PC-9 (cell line): ENCODE measurements at regions not wholly inside any gene's neighbourhood (a gene's known extent, or its start where the extent isn't known, plus 50 kb on each side); places are given as distances from the start of the nearest gene placed in this dataset.

Source experiments
- BruUV-seq: library from RNA; stranded (reverse); fragments of 400-500 nt; replicated peaks from 2 replicates; lab custom pipeline; 2021; lab: Mats Ljungman, UMichigan
- CTCF ChIA-PET: fragments of 300-600 bp; sonication (Branson Sonifier 250); formaldehyde crosslinking; loops from one replicate; lab custom pipeline; 2022; ENCODE audit warnings: antibody characterized with exemption; lab: Charles Lee
- POLR2A ChIA-PET: fragments of 300-600 bp; sonication (Branson Sonifier 250); formaldehyde crosslinking; loops from one replicate; lab custom pipeline; 2022; ENCODE audit warnings: antibody characterized with exemption; ENCODE audit not compliant: unreplicated experiment; lab: Charles Lee
- DNase-seq, 2 experiments: peaks; one replicate each; pipeline versions ENCODE4 v3.0.0 to v3.0.0-alpha.2; 2015 to 2022; ENCODE audit warnings: mixed read lengths in 1 of 2
- H2AFZ ChIP-seq: fragments of 200-600 bp; sonication (generic); 2 replicates; pipeline ENCODE4 v1.8.1; 2017; ENCODE audit warnings: antibody characterized with exemption
- H3F3A ChIP-seq: fragments of 200-600 bp; sonication (generic); 2 replicates; pipeline ENCODE4 v1.8.1; 2017; ENCODE audit warnings: antibody characterized with exemption, mild to moderate bottlenecking, low read depth; ENCODE audit not compliant: insufficient read depth
- H3K27ac ChIP-seq: fragments of 200-600 bp; sonication (generic); 2 replicates; pipeline ENCODE4 v1.6.1; 2016; ENCODE audit warnings: mixed run types
- H3K27me3 ChIP-seq: fragments of 200-600 bp; sonication (generic); 2 replicates; pipeline ENCODE4 v1.6.1; 2016; ENCODE audit warnings: low read depth, mixed run types; ENCODE audit not compliant: insufficient read depth
- H3K36me3 ChIP-seq: fragments of 200-600 bp; sonication (generic); 2 replicates; pipeline ENCODE4 v1.6.1; 2016; ENCODE audit warnings: low read depth, mixed run types
- H3K4me1 ChIP-seq: fragments of 200-600 bp; sonication (generic); replicated peaks from 2 replicates; pipeline ENCODE4 v1.6.1; 2016; ENCODE audit warnings: mixed run types; ENCODE audit not compliant: insufficient read depth
- H3K4me2 ChIP-seq: fragments of 200-600 bp; sonication (generic); 2 replicates; pipeline ENCODE4 v1.6.1; 2017; ENCODE audit warnings: mixed run types
- H3K4me3 ChIP-seq: fragments of 200-600 bp; sonication (generic); 2 replicates; pipeline ENCODE4 v1.6.1; 2016; ENCODE audit warnings: mixed run types
- H3K79me2 ChIP-seq: fragments of 200-600 bp; sonication (generic); 2 replicates; pipeline ENCODE4 v1.6.1; 2017; ENCODE audit warnings: low read depth, mixed run types
- H3K9me2 ChIP-seq: fragments of 200-600 bp; sonication (generic); 2 replicates; pipeline ENCODE4 v1.8.1; 2017; ENCODE audit warnings: mild to moderate bottlenecking; ENCODE audit not compliant: insufficient read depth
- H3K9me3 ChIP-seq: fragments of 200-600 bp; sonication (generic); 2 replicates; pipeline ENCODE4 v1.8.1; 2016; ENCODE audit warnings: low read depth; ENCODE audit not compliant: insufficient read depth
- H4K20me1 ChIP-seq: fragments of 200-600 bp; sonication (generic); 2 replicates; pipeline ENCODE4 v1.8.1; 2017; ENCODE audit not compliant: insufficient read depth
- EZH2 ChIP-seq: fragments of 200-600 bp; sonication (generic); IDR thresholded peaks from 2 replicates; pipeline ENCODE4 v1.8.0; 2017; ENCODE audit warnings: antibody characterized with exemption, low read depth
- intact Hi-C: fragments of 100-400 bp; cut with micrococcal nuclease; formaldehyde crosslinking; loops from one replicate; pipeline ENCODE4 v1.10.0; 2022; ENCODE audit not compliant: unreplicated experiment
- TF ChIP-seq, protein P1 (sequence below): fragments of 200-600 bp; sonication (generic); conservative IDR thresholded peaks from 2 replicates; pipeline ENCODE4 v1.6.1; 2017; ENCODE audit warnings: mixed run types, antibody characterized with exemption, mild to moderate bottlenecking, moderate library complexity

DNA sequence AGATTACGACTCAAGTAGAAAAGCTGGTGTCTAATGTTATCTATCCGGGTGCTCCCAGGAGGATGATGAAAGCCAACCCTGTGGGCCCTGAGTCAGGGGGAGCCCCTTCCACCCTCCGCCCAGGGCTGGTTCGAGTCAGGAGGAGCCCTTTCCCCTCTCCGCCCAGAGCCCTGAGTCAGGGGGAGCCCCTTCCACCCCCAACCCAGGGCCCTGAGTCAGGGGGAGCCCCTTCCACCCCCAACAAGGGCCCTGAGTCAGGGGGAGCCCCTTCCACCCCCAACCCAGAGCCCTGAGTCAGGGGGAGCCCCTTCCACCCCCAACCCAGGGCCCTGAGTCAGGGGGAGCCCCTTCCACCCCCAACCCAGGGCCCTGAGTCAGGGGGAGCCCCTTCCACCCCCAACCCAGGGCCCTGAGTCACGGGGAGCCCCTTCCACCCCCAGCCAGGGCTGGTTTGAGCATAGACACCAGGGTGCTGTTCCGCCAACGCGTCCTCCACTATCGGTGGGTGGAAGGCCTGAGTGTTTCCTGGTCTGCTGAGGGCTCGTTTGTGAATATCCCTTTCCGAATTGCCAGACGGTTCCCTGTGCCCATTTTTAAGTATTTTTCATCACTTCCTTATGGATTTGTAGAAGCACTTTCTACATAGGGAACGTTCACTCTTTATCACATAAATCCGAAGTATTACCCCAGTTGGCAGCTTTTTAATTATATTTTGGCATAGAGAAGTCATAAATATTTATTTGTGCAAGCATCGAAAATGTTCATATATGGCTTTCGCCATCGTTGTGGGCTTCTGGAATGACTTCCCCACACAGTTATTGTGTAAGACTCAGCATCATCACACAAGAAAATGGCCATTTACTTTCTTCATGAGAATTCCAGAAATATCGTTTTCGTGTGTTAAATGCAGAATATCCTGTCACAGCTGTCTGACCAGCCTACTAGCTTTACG lies 380.6 kb downstream of the BRD1 start:
- Histone ChIP-seq H3K4me2 (no peak overlapping the region), H3F3A (no peaks in the 10 kb centered on the region), H4K20me1 (0 out of 2 replicates have a peak, but pooled peaks cover 2% of the 10 kb centered on the region), H2AFZ (no peak overlapping the region), H3K27ac (no peak overlapping the region), H3K4me1 (no peaks in the 10 kb centered on the region), H3K79me2 (no peaks in the 10 kb centered on the region), H3K27me3 (peaks cover 93% of the 10 kb centered on the region), H3K4me3 (no peak overlapping the region), H3K9me3 (no peaks in the 10 kb centered on the region), H3K9me2 (no peaks in the 10 kb centered on the region), H3K36me3 (no peaks in the 10 kb centered on the region)
- TF ChIP-seq, protein P1, sequence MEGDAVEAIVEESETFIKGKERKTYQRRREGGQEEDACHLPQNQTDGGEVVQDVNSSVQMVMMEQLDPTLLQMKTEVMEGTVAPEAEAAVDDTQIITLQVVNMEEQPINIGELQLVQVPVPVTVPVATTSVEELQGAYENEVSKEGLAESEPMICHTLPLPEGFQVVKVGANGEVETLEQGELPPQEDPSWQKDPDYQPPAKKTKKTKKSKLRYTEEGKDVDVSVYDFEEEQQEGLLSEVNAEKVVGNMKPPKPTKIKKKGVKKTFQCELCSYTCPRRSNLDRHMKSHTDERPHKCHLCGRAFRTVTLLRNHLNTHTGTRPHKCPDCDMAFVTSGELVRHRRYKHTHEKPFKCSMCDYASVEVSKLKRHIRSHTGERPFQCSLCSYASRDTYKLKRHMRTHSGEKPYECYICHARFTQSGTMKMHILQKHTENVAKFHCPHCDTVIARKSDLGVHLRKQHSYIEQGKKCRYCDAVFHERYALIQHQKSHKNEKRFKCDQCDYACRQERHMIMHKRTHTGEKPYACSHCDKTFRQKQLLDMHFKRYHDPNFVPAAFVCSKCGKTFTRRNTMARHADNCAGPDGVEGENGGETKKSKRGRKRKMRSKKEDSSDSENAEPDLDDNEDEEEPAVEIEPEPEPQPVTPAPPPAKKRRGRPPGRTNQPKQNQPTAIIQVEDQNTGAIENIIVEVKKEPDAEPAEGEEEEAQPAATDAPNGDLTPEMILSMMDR: no peak
- no peak for TF ChIP-seq EZH2
- intact Hi-C loops: no loop called here
- ChIA-PET POLR2A (no interaction called here), CTCF (no interaction called here)
- DNase-seq: no peak
- BruUV-seq: no TSS peak

DNA sequence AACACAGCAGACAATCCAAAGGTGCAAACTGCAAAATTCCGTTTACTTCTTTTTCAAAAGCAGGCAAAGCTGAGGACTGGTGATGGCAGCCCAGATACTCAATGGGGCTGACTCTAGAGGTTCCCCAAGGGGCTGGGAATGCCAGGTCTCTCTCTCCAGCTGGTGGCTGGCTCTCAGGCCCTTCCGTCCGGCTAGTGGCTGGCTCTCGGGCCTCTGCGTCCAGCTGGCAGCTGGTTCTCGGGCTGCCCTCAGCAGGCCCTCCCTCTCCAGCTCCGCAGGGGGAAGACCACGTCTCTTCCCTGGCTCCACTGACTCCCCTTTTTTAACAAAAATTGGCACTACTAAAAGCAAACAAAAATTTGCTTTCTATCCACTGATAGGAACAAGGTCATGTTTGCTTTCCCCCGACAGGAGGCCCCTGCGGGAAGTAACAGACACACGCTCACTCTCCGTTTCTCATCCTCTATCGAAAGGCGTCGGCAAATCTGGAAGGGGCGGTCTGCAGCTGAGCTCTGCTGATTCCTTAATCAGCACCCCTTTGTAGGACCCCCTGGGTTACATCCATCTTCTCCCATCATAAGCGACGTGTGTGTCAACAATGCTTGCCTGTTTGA lies 381.4 kb downstream of the BRD1 start:
- Histone ChIP-seq H3K27me3 (peaks cover 93% of the 10 kb centered on the region), H3K4me3 (no peak overlapping the region), H3K4me1 (no peaks in the 10 kb centered on the region), H3K4me2 (no peak overlapping the region), H3K27ac (no peak overlapping the region), H4K20me1 (peaks cover 2% of the 10 kb centered on the region; the same call in 1 of the 2 replicates), H3F3A (no peaks in the 10 kb centered on the region), H3K36me3 (no peaks in the 10 kb centered on the region), H3K9me2 (no peaks in the 10 kb centered on the region), H2AFZ (no peak overlapping the region), H3K79me2 (no peaks in the 10 kb centered on the region), H3K9me3 (no peaks in the 10 kb centered on the region)
- no peak for TF ChIP-seq EZH2
- TF ChIP-seq, protein P1: no peak
- ChIA-PET POLR2A (no interaction called here), CTCF (no interaction called here)
- intact Hi-C loops: no loop called here
- no TSS peak for BruUV-seq
- no peak for DNase-seq

DNA sequence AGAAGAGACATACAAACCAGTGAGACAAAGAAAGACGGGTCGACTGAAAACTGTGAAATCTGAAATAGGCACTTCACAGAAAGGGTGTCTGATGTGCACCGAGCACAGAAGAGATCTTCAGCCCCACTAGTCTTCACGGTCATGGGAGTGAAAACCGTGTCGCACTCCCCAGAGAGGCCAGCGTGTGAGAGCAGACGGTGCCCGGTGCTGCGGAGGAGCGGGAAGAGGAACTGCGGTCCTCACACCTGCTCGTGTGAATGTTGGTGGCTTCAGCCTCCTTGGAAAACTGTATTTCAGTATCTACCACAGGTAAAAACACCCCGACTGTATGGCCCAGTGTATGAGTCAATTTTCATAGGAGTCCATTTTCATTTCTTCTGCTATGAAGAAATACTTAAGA lies 382.9 kb downstream of the BRD1 start:
- H3K27ac ChIP-seq: no peak overlapping the region
- no peak overlapping the region for H3K4me2 ChIP-seq
- no peaks in the 10 kb centered on the region for H3K4me1 ChIP-seq
- intact Hi-C loops: no loop called here
- no peak for TF ChIP-seq EZH2
- TF ChIP-seq, protein P1: no peak
- no peaks in the 10 kb centered on the region for H3F3A ChIP-seq
- no peak overlapping the region for H2AFZ ChIP-seq
- BruUV-seq: no TSS peak
- no peaks in the 10 kb centered on the region for H3K9me2 ChIP-seq
- DNase-seq: no peak
- H3K79me2 ChIP-seq: no peaks in the 10 kb centered on the region
- H3K4me3 ChIP-seq: no peak overlapping the region
- no peaks in the 10 kb centered on the region for H3K9me3 ChIP-seq
- H3K36me3 ChIP-seq: no peaks in the 10 kb centered on the region
- peaks cover 2% of the 10 kb centered on the region; the same call in 1 of the 2 replicates for H4K20me1 ChIP-seq
- ChIA-PET POLR2A (no interaction called here), CTCF (no interaction called here)
- peaks cover 93% of the 10 kb centered on the region for H3K27me3 ChIP-seq
